GM19463 (cell line): ENCODE measurements at regions not wholly inside any gene's neighbourhood (a gene's known extent, or its start where the extent isn't known, plus 50 kb on each side); places are given as distances from the start of the nearest gene placed in this dataset.
A peak's percentile ranks its signal among the peaks of the same experiment; 100 is the strongest.

ENCODE experiments used
- ATAC-seq: cut with Tn5 transposase; IDR thresholded peaks from one replicate; pipeline ENCODE4 v1.9.1; 2021; ENCODE audit warnings: mild to moderate bottlenecking, moderate library complexity; ENCODE audit not compliant: unreplicated experiment

GRCh38 chr7:116340943-116341907, 130.9 kb downstream of the TES start:
- peak; percentile 44 for ATAC-seq

GRCh38 chr7:116342125-116342524, 131.8 kb downstream of the TES start:
- ATAC-seq, result no peak

GRCh38 chr7:116347151-116347832, 137.0 kb downstream of the TES start:
- ATAC-seq, result no peak

- ATAC-seq, result no peak
Measured at GRCh38 chr7:116348346-116348745, 138.0 kb downstream of the TES start.

- ATAC-seq, result no peak
Measured at GRCh38 chr7:116351966-116352365, 141.6 kb downstream of the TES start.

GRCh38 chr7:116353647-116354046, 143.3 kb downstream of the TES start:
- ATAC-seq, result no peak

GRCh38 chr7:116354171-116354545, 143.8 kb downstream of the TES start:
- no peak for ATAC-seq

- no peak for ATAC-seq
Measured at GRCh38 chr7:116354546-116355423, 144.4 kb downstream of the TES start.

GRCh38 chr7:116355424-116355765, 144.1 kb upstream of the CAV2 start:
- ATAC-seq, result no peak

- no peak for ATAC-seq
Measured at GRCh38 chr7:116356333-116356965, 143.1 kb upstream of the CAV2 start.

- no peak for ATAC-seq
Measured at GRCh38 chr7:116356979-116357378, 142.6 kb upstream of the CAV2 start.

GRCh38 chr7:116357781-116358670, 141.5 kb upstream of the CAV2 start:
- no peak for ATAC-seq

GRCh38 chr7:116361767-116362166, 137.8 kb upstream of the CAV2 start:
- ATAC-seq, result no peak

GRCh38 chr7:116363637-116364432, 135.7 kb upstream of the CAV2 start:
- no peak for ATAC-seq

GRCh38 chr7:116364469-116364868, 135.1 kb upstream of the CAV2 start:
- no peak for ATAC-seq

- ATAC-seq, result no peak
Measured at GRCh38 chr7:116365797-116366196, 133.7 kb upstream of the CAV2 start.

GRCh38 chr7:116367171-116367813, 132.2 kb upstream of the CAV2 start:
- ATAC-seq, result no peak

GRCh38 chr7:116368965-116369364, 130.6 kb upstream of the CAV2 start:
- ATAC-seq, result no peak
